GM19035 (cell line): ENCODE measurements at regions not wholly inside any gene's neighbourhood (a gene's known extent, or its start where the extent isn't known, plus 50 kb on each side); places are given as distances from the start of the nearest gene placed in this dataset.

Source experiments
- ATAC-seq: cut with Tn5 transposase; IDR thresholded peaks from one replicate; pipeline ENCODE4 v1.9.1; 2021; ENCODE audit not compliant: unreplicated experiment

GRCh38 chr10:10432296-10433035 lies 585.2 kb upstream of the CELF2 start:
- no peak for ATAC-seq

GRCh38 chr10:10434312-10434711 lies 583.4 kb upstream of the CELF2 start:
- no peak for ATAC-seq

GRCh38 chr10:10437886-10438285 lies 579.8 kb upstream of the CELF2 start:
- no peak for ATAC-seq

- ATAC-seq = no peak
These were observed 579.2 kb upstream of the CELF2 start for GRCh38 chr10:10438335-10439100.

- no peak for ATAC-seq
These were observed 560.8 kb upstream of the CELF2 start for GRCh38 chr10:10456856-10457255.

- no peak for ATAC-seq
These were observed 557.2 kb upstream of the CELF2 start for GRCh38 chr10:10460451-10460850.

GRCh38 chr10:10462151-10462941 lies 555.3 kb upstream of the CELF2 start:
- no peak for ATAC-seq

GRCh38 chr10:10471758-10472157 lies 545.9 kb upstream of the CELF2 start:
- ATAC-seq = no peak

GRCh38 chr10:10475812-10476211 lies 541.9 kb upstream of the CELF2 start:
- no peak for ATAC-seq

- ATAC-seq = no peak
These were observed 539.8 kb upstream of the CELF2 start for GRCh38 chr10:10477844-10478243.

GRCh38 chr10:10479465-10479864 lies 538.2 kb upstream of the CELF2 start:
- no peak for ATAC-seq

GRCh38 chr10:10482613-10483012 lies 535.1 kb upstream of the CELF2 start:
- no peak for ATAC-seq

GRCh38 chr10:10489076-10489475 lies 528.6 kb upstream of the CELF2 start:
- no peak for ATAC-seq

GRCh38 chr10:10489805-10490571 lies 527.7 kb upstream of the CELF2 start:
- no peak for ATAC-seq

GRCh38 chr10:10490581-10490980 lies 527.1 kb upstream of the CELF2 start:
- no peak for ATAC-seq

- no peak for ATAC-seq
These were observed 525.3 kb upstream of the CELF2 start for GRCh38 chr10:10492420-10492819.

GRCh38 chr10:10493833-10494232 lies 523.8 kb upstream of the CELF2 start:
- ATAC-seq = no peak

GRCh38 chr10:10497245-10497644 lies 520.4 kb upstream of the CELF2 start:
- no peak for ATAC-seq

GRCh38 chr10:10498781-10499180 lies 518.9 kb upstream of the CELF2 start:
- ATAC-seq = no peak

GRCh38 chr10:10499839-10500238 lies 517.8 kb upstream of the CELF2 start:
- no peak for ATAC-seq

GRCh38 chr10:10500937-10501336 lies 516.7 kb upstream of the CELF2 start:
- ATAC-seq = no peak
